ENCODE measurements at regions not wholly inside any gene's neighbourhood (a gene's known extent, or its start where the extent isn't known, plus 50 kb on each side); places are given as distances from the start of the nearest gene placed in this dataset.

GRCh38 chr11:112783945-112784322 is 177.3 kb upstream of the NCAM1 start:
- H3K9me3 ChIP-seq (ENCODE audit: control insufficient read depth, low read length) = no peaks in the 10 kb centered on the region
- H3K4me3 ChIP-seq (ENCODE audit: low read length) = no peak overlapping the region
- no peaks in the 10 kb centered on the region for H3K4me1 ChIP-seq (ENCODE audit: control insufficient read depth, insufficient read depth, low read length)
- H3K27me3 ChIP-seq (ENCODE audit: control insufficient read depth, insufficient read depth, low read length) = peaks cover 4% of the 10 kb centered on the region
- no peak overlapping the region for H3K9ac ChIP-seq (ENCODE audit: low read length)
- H3K36me3 ChIP-seq (ENCODE audit: control insufficient read depth, insufficient read depth, low read length) = no peaks in the 10 kb centered on the region

GRCh38 chr11:112784323-112785073 is 176.7 kb upstream of the NCAM1 start:
- H3K9ac ChIP-seq (ENCODE audit: low read length) = no peak overlapping the region
- no peaks in the 10 kb centered on the region for H3K9me3 ChIP-seq (ENCODE audit: control insufficient read depth, low read length)
- no peaks in the 10 kb centered on the region for H3K4me1 ChIP-seq (ENCODE audit: control insufficient read depth, insufficient read depth, low read length)
- no peak overlapping the region for H3K4me3 ChIP-seq (ENCODE audit: low read length)
- H3K36me3 ChIP-seq (ENCODE audit: control insufficient read depth, insufficient read depth, low read length) = no peaks in the 10 kb centered on the region
- H3K27me3 ChIP-seq (ENCODE audit: control insufficient read depth, insufficient read depth, low read length) = peaks cover 4% of the 10 kb centered on the region

- Histone ChIP-seq H3K27me3 (ENCODE audit: control insufficient read depth, insufficient read depth, low read length) (peaks cover 4% of the 10 kb centered on the region), H3K36me3 (ENCODE audit: control insufficient read depth, insufficient read depth, low read length) (no peaks in the 10 kb centered on the region), H3K4me1 (ENCODE audit: control insufficient read depth, insufficient read depth, low read length) (no peaks in the 10 kb centered on the region), H3K4me3 (ENCODE audit: low read length) (no peak overlapping the region), H3K9me3 (ENCODE audit: control insufficient read depth, low read length) (no peaks in the 10 kb centered on the region), H3K9ac (ENCODE audit: low read length) (no peak overlapping the region)
Measured at GRCh38 chr11:112785149-112785548, 176.1 kb upstream of the NCAM1 start.

DNA sequence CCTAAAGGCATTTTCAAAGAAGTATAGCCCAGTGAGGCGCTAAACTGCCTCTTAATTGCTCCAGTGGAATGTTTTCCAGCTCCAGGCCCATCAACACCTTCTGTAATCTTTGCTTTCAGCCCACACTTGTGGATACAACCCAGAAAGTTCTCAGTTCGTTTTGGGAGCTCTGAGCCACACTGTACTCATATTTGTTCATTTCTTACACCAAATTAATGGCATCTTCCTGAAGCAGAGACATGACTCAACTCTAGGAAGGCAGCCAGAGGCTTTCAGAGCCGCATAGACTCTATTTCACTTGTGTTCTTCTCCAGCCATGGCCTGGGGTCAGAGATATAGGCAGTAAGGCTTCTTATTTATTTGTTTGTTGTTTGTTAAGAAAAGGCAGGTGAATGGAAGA is 175.5 kb upstream of the NCAM1 start:
- no peak overlapping the region for H3K9ac ChIP-seq (ENCODE audit: low read length)
- H3K36me3 ChIP-seq (ENCODE audit: control insufficient read depth, insufficient read depth, low read length) = no peaks in the 10 kb centered on the region
- H3K4me3 ChIP-seq (ENCODE audit: low read length) = no peak overlapping the region
- no peaks in the 10 kb centered on the region for H3K4me1 ChIP-seq (ENCODE audit: control insufficient read depth, insufficient read depth, low read length)
- H3K27me3 ChIP-seq (ENCODE audit: control insufficient read depth, insufficient read depth, low read length) = peaks cover 4% of the 10 kb centered on the region
- H3K9me3 ChIP-seq (ENCODE audit: control insufficient read depth, low read length) = no peaks in the 10 kb centered on the region

DNA sequence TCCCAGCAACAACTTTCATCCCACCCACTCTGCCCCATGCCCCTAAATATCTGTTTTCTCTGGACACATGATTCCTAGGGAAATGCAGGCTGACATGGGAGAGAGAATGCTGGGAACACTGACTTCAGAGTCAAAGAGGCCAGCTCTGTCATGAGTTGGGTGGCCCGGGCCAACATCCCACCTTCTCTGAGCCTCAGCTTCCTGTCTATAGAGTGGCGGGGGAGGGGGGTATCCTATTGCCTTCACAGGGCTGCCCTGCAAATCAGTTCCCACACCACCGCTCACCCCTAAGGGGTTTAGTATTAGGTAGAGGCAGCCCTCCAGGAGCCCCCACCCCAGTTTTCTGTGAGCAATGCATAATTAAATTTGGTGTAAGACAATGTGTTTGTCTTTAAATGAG is 175.0 kb upstream of the NCAM1 start:
- Histone ChIP-seq H3K36me3 (ENCODE audit: control insufficient read depth, insufficient read depth, low read length) (no peaks in the 10 kb centered on the region), H3K4me1 (ENCODE audit: control insufficient read depth, insufficient read depth, low read length) (no peaks in the 10 kb centered on the region), H3K4me3 (ENCODE audit: low read length) (no peak overlapping the region), H3K9ac (ENCODE audit: low read length) (no peak overlapping the region), H3K27me3 (ENCODE audit: control insufficient read depth, insufficient read depth, low read length) (peaks cover 4% of the 10 kb centered on the region), H3K9me3 (ENCODE audit: control insufficient read depth, low read length) (no peaks in the 10 kb centered on the region)

DNA sequence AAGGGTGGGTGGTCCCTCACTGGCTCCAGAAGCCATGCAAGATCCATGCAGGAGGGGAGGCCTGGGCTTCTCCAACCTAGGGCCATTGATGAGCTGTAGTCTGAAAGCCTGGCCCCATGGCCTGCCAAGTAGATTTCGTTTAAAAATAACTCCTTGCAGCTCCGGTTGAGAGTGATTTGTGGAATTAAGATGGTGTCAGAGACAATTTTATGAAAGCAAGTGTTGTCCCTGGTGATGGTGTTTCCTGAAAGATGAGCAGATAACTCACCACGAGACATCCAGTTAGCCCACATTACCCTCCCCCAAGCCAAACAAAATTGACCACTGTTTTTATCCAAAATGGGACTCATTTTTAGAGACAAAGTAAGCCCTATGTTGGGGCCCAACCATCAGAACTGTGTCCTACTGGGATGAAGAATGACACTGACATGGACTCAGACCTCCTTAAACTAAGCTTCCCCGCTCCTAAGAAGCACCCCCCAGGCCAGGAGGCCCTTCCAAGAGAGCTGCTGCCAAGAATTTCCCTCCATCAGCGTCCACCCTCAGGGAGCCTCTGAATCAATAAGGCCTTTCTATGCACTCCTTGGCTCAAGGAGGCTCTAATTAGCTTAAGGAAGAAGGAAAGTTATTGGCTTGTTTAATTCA is 174.2 kb upstream of the NCAM1 start:
- Histone ChIP-seq H3K9ac (ENCODE audit: low read length) (no peak overlapping the region), H3K4me1 (ENCODE audit: control insufficient read depth, insufficient read depth, low read length) (no peaks in the 10 kb centered on the region), H3K27me3 (ENCODE audit: control insufficient read depth, insufficient read depth, low read length) (peaks cover 4% of the 10 kb centered on the region), H3K36me3 (ENCODE audit: control insufficient read depth, insufficient read depth, low read length) (no peaks in the 10 kb centered on the region), H3K9me3 (ENCODE audit: control insufficient read depth, low read length) (no peaks in the 10 kb centered on the region), H3K4me3 (ENCODE audit: low read length) (no peak overlapping the region)

GRCh38 chr11:112789481-112789880 is 171.7 kb upstream of the NCAM1 start:
- Histone ChIP-seq H3K4me1 (ENCODE audit: control insufficient read depth, insufficient read depth, low read length) (no peaks in the 10 kb centered on the region), H3K4me3 (ENCODE audit: low read length) (no peak overlapping the region), H3K27me3 (ENCODE audit: control insufficient read depth, insufficient read depth, low read length) (peaks cover 4% of the 10 kb centered on the region), H3K9ac (ENCODE audit: low read length) (no peak overlapping the region), H3K36me3 (ENCODE audit: control insufficient read depth, insufficient read depth, low read length) (no peaks in the 10 kb centered on the region), H3K9me3 (ENCODE audit: control insufficient read depth, low read length) (no peaks in the 10 kb centered on the region)

GRCh38 chr11:112790286-112790685 is 170.9 kb upstream of the NCAM1 start:
- H3K4me3 ChIP-seq (ENCODE audit: low read length) = no peak overlapping the region
- no peak overlapping the region for H3K9ac ChIP-seq (ENCODE audit: low read length)
- no peaks in the 10 kb centered on the region for H3K36me3 ChIP-seq (ENCODE audit: control insufficient read depth, insufficient read depth, low read length)
- no peaks in the 10 kb centered on the region for H3K27me3 ChIP-seq (ENCODE audit: control insufficient read depth, insufficient read depth, low read length)
- H3K4me1 ChIP-seq (ENCODE audit: control insufficient read depth, insufficient read depth, low read length) = no peaks in the 10 kb centered on the region
- H3K9me3 ChIP-seq (ENCODE audit: control insufficient read depth, low read length) = no peaks in the 10 kb centered on the region

- Histone ChIP-seq H3K4me1 (ENCODE audit: control insufficient read depth, insufficient read depth, low read length) (no peaks in the 10 kb centered on the region), H3K9me3 (ENCODE audit: control insufficient read depth, low read length) (no peaks in the 10 kb centered on the region), H3K36me3 (ENCODE audit: control insufficient read depth, insufficient read depth, low read length) (no peaks in the 10 kb centered on the region), H3K27me3 (ENCODE audit: control insufficient read depth, insufficient read depth, low read length) (no peaks in the 10 kb centered on the region), H3K9ac (ENCODE audit: low read length) (no peak overlapping the region), H3K4me3 (ENCODE audit: low read length) (no peak overlapping the region)
Measured at GRCh38 chr11:112792070-112792469, 169.2 kb upstream of the NCAM1 start.

DNA sequence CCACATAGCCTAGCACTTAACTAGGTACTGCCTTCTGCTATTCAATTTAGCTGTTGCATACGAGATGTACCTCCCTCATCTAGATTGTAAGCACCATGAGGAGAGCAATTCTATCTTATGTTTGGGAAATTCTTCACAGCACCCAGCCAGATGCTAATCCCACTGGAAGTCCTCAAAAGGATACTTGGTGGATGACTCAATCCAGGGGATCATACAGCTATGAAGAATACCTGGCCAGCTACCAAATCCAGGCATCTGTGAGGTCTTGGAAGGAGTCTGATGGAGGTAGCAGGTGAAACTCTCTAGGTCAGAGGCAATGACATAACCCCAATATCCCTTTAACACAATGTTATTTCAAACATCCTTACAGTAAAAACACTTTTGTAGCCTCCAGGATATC is 167.8 kb upstream of the NCAM1 start:
- no peaks in the 10 kb centered on the region for H3K36me3 ChIP-seq (ENCODE audit: control insufficient read depth, insufficient read depth, low read length)
- H3K9me3 ChIP-seq (ENCODE audit: control insufficient read depth, low read length) = no peaks in the 10 kb centered on the region
- H3K9ac ChIP-seq (ENCODE audit: low read length) = no peak overlapping the region
- no peaks in the 10 kb centered on the region for H3K27me3 ChIP-seq (ENCODE audit: control insufficient read depth, insufficient read depth, low read length)
- no peaks in the 10 kb centered on the region for H3K4me1 ChIP-seq (ENCODE audit: control insufficient read depth, insufficient read depth, low read length)
- no peak overlapping the region for H3K4me3 ChIP-seq (ENCODE audit: low read length)

DNA sequence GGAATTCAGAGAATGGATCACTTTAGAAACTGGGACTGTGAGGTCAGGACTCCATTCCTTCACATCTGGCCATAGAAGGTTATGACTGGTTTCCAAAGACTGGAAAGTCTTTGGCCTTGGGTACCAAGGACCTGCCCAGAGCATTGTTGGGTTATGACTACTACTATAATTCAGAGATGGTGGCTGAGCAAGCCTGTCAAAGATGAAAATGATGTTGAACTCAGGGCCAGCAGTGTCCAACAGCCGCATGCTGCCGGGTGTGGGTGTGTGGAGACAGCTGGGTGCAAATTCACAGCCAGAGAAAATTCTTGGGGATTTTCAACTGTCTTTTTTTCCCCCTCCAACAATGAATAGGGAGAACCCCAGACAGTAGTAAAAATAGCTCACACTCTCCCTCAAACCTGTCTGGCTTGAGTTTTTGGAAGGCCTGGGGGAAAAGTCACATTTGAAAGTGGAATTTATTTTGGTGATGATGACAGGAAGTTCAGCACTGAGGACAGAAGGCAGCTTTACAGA is 166.8 kb upstream of the NCAM1 start:
- no peak overlapping the region for H3K9ac ChIP-seq (ENCODE audit: low read length)
- no peaks in the 10 kb centered on the region for H3K4me1 ChIP-seq (ENCODE audit: control insufficient read depth, insufficient read depth, low read length)
- no peaks in the 10 kb centered on the region for H3K27me3 ChIP-seq (ENCODE audit: control insufficient read depth, insufficient read depth, low read length)
- no peaks in the 10 kb centered on the region for H3K9me3 ChIP-seq (ENCODE audit: control insufficient read depth, low read length)
- no peak overlapping the region for H3K4me3 ChIP-seq (ENCODE audit: low read length)
- no peaks in the 10 kb centered on the region for H3K36me3 ChIP-seq (ENCODE audit: control insufficient read depth, insufficient read depth, low read length)

DNA sequence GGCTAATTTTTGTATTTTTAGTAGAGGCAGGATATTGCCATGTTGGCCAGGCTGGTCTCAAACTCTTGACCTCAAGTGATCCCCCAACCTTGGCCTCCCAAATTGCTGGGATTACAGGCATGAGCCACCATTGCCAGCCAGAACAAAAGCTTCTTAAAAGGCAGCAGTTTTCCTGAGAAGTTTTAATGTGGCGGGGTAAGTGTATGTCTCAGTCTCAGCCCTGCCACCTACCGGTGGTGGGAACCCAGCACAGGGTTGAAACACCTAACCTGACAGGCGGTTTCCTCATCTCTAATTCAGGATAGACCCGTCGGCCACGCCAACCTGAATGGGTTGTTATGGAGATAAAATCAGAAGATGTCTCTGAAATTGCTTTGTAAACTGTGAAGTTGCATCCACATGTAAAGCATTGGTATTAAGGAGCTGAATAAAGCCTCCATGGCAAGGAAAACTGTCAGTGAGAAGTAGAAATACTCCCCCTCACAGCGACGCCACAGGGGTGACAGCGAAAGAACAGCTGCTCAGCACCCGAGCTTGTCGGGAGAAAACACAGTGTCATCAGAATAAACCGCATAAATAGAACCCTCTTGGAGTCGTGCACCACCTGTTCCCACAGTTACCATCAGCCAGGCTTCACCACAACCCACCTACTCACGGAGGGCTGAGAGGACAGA is 165.9 kb upstream of the NCAM1 start:
- Histone ChIP-seq H3K4me1 (ENCODE audit: control insufficient read depth, insufficient read depth, low read length) (no peaks in the 10 kb centered on the region), H3K36me3 (ENCODE audit: control insufficient read depth, insufficient read depth, low read length) (no peaks in the 10 kb centered on the region), H3K4me3 (ENCODE audit: low read length) (no peak overlapping the region), H3K9me3 (ENCODE audit: control insufficient read depth, low read length) (no peaks in the 10 kb centered on the region), H3K27me3 (ENCODE audit: control insufficient read depth, insufficient read depth, low read length) (no peaks in the 10 kb centered on the region), H3K9ac (ENCODE audit: low read length) (no peak overlapping the region)

All from mucosa of stomach (tissue), 1 donor.